ENCODE measurements at regions not wholly inside any gene's neighbourhood (a gene's known extent, or its start where the extent isn't known, plus 50 kb on each side); places are given as distances from the start of the nearest gene placed in this dataset.

GRCh38 chr7:15914611-15915010 lies 228.1 kb upstream of the MEOX2 start:
- no peaks in the 10 kb centered on the region for H3K27me3 ChIP-seq (ENCODE audit: control insufficient read depth in 3 of 3, insufficient read depth in 3 of 3, low read length in 2 of 3)
- H3K27ac ChIP-seq (ENCODE audit: low read depth in 1 of 2, low read length in 1 of 2): no peak overlapping the region
- no peak overlapping the region for H3K4me3 ChIP-seq
- ATAC-seq (ENCODE audit: insufficient read depth, low FRiP score): no peak
- no peak for DNase-seq
- 86 to 90% methylated on average over 2 of the region's 2 CpGs for WGBS, 2 donors
- H3K9me3 ChIP-seq (ENCODE audit: control insufficient read depth in 4 of 4, insufficient read depth in 3 of 4, low read length in 3 of 4): no peaks in the 10 kb centered on the region
- peaks cover 0 to 21% (median 0%) of the 10 kb centered on the region in 5 donors for H3K4me1 ChIP-seq (ENCODE audit: control insufficient read depth in 5 of 5, insufficient read depth in 5 of 5, low read length in 5 of 5)
- TF ChIP-seq CTCF (IDR thresholded peaks at IDR 0.05; ENCODE audit: control extremely low read depth, extremely low read depth): no peak
- no peaks in the 10 kb centered on the region for H3K36me3 ChIP-seq (ENCODE audit: control insufficient read depth in 4 of 4, insufficient read depth in 4 of 4, low read length in 4 of 4)
- H3K9ac ChIP-seq (ENCODE audit: insufficient read depth in 1 of 2, low read length in 2 of 2): no peak overlapping the region

DNA sequence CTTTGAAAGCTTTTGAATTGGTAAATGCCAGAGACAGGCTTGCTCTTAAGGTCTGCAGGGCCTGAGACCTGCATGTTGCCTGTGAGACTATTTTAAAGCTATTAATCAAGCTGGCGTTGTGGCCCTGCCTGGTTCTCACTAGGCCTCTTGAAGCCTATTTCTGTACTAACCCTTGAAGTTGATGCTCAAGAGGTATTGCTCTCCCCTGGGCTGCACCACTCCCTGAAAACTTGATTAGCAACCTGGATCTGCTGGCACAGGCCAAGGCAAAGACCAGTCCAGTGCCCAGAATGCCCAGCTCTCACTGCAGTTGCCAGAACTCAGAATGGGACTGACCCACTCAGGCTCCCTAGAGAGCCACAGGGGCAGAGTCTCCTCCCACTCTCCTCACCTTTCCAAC lies 220.0 kb upstream of the MEOX2 start:
- Histone ChIP-seq H3K9me3 (ENCODE audit: control insufficient read depth in 4 of 4, insufficient read depth in 3 of 4, low read length in 3 of 4) (no peaks in the 10 kb centered on the region), H3K9ac (ENCODE audit: insufficient read depth in 1 of 2, low read length in 2 of 2) (no peak overlapping the region), H3K27ac (ENCODE audit: low read depth in 1 of 2, low read length in 1 of 2) (no peak overlapping the region), H3K27me3 (ENCODE audit: control insufficient read depth in 3 of 3, insufficient read depth in 3 of 3, low read length in 2 of 3) (no peaks in the 10 kb centered on the region), H3K36me3 (ENCODE audit: control insufficient read depth in 4 of 4, insufficient read depth in 4 of 4, low read length in 4 of 4) (no peaks in the 10 kb centered on the region), H3K4me3 (no peak overlapping the region), H3K4me1 (ENCODE audit: control insufficient read depth in 5 of 5, insufficient read depth in 5 of 5, low read length in 5 of 5) (peaks cover 0 to 3% (median 0%) of the 10 kb centered on the region in 5 donors)
- no peak for DNase-seq
- no peak for ATAC-seq (ENCODE audit: insufficient read depth, low FRiP score)
- 69 to 94% methylated on average over 1 of the region's 1 CpG for WGBS, 2 donors
- no peak for TF ChIP-seq CTCF (IDR thresholded peaks at IDR 0.05; ENCODE audit: control extremely low read depth, extremely low read depth)

- Histone ChIP-seq H3K4me1 (ENCODE audit: control insufficient read depth in 5 of 5, insufficient read depth in 5 of 5, low read length in 5 of 5) (peaks cover 0 to 3% (median 0%) of the 10 kb centered on the region in 5 donors), H3K27ac (ENCODE audit: low read depth in 1 of 2, low read length in 1 of 2) (no peak overlapping the region), H3K36me3 (ENCODE audit: control insufficient read depth in 4 of 4, insufficient read depth in 4 of 4, low read length in 4 of 4) (no peaks in the 10 kb centered on the region), H3K27me3 (ENCODE audit: control insufficient read depth in 3 of 3, insufficient read depth in 3 of 3, low read length in 2 of 3) (no peaks in the 10 kb centered on the region), H3K9me3 (ENCODE audit: control insufficient read depth in 4 of 4, insufficient read depth in 3 of 4, low read length in 3 of 4) (no peaks in the 10 kb centered on the region), H3K4me3 (no peak overlapping the region), H3K9ac (ENCODE audit: insufficient read depth in 1 of 2, low read length in 2 of 2) (no peak overlapping the region)
- ATAC-seq (ENCODE audit: insufficient read depth, low FRiP score): no peak
- TF ChIP-seq CTCF (IDR thresholded peaks at IDR 0.05; ENCODE audit: control extremely low read depth, extremely low read depth): no peak
- 87 to 88% methylated on average over 8 of the region's 8 CpGs for WGBS, 2 donors
- no peak for DNase-seq
Measured at GRCh38 chr7:15905251-15906040, 219.0 kb upstream of the MEOX2 start.
